ENCODE measurements at regions not wholly inside any gene's neighbourhood (a gene's known extent, or its start where the extent isn't known, plus 50 kb on each side); places are given as distances from the start of the nearest gene placed in this dataset.

DNA sequence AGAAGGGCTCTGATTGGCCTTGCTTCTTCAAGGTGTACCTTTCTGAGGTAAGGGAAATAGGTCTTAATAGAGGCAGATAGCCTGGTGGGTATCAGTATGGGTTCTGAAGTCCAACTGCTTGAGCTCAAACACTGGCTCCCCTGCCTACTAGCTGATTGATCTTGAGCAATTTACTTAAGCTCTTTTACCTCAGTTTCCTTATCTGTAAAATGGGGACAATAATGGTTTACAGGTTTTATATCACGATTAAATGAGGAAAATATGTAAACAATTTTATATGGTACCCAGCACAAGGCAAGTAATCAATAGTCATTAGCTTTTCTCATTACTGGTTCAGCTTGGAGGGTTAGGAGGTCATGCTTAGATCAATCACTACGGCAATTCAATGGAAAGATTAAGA is 75.8 kb upstream of the VTCN1 start:
- no peak for TF ChIP-seq EZH2phosphoT487 (IDR thresholded peaks at IDR 0.05; ENCODE audit: borderline replicate concordance, low read depth, low read length)
- TF ChIP-seq, protein P1, sequence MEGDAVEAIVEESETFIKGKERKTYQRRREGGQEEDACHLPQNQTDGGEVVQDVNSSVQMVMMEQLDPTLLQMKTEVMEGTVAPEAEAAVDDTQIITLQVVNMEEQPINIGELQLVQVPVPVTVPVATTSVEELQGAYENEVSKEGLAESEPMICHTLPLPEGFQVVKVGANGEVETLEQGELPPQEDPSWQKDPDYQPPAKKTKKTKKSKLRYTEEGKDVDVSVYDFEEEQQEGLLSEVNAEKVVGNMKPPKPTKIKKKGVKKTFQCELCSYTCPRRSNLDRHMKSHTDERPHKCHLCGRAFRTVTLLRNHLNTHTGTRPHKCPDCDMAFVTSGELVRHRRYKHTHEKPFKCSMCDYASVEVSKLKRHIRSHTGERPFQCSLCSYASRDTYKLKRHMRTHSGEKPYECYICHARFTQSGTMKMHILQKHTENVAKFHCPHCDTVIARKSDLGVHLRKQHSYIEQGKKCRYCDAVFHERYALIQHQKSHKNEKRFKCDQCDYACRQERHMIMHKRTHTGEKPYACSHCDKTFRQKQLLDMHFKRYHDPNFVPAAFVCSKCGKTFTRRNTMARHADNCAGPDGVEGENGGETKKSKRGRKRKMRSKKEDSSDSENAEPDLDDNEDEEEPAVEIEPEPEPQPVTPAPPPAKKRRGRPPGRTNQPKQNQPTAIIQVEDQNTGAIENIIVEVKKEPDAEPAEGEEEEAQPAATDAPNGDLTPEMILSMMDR (conservative IDR thresholded peaks at IDR 0.05; ENCODE audit: low read length) = no peak
- intact Hi-C loops (cut with micrococcal nuclease; ENCODE audit: unreplicated experiment) = no loop called here
- Histone ChIP-seq H3K36me3 (ENCODE audit: insufficient read depth, low read length) (no peaks in the 10 kb centered on the region), H2AFZ (ENCODE audit: low read length) (no peak overlapping the region), H3K4me2 (ENCODE audit: low read length) (no peak overlapping the region), H4K20me1 (ENCODE audit: insufficient read depth, low read length) (no peaks in the 10 kb centered on the region), H3K9me3 (ENCODE audit: low read length) (no peaks in the 10 kb centered on the region), H3K79me2 (ENCODE audit: insufficient read depth, low read depth, low read length) (no peaks in the 10 kb centered on the region), H3K9me2 (ENCODE audit: insufficient read depth, low read length) (no peaks in the 10 kb centered on the region), H3K4me3 (ENCODE audit: low read depth, low read length, poor library complexity, severe bottlenecking) (no peak overlapping the region), H3K27ac (ENCODE audit: low read depth, low read length, poor library complexity, severe bottlenecking) (no peak overlapping the region), H3K4me1 (ENCODE audit: insufficient read depth, low read length, poor library complexity, severe bottlenecking) (no peaks in the 10 kb centered on the region)
- no TSS peak for BruUV-seq (replicated peaks)
- DNase-seq (ENCODE audit: low spot score) = no peak
- CTCF ChIA-PET (ENCODE audit: unreplicated experiment) = no interaction called here
- POLR2A ChIA-PET = interaction anchor here (0.5 to 0.9 kb wide), 2 partner anchors 22 to 33 kb away, joined by 3 read pairs; no protein-coding TSS in a partner anchor

DNA sequence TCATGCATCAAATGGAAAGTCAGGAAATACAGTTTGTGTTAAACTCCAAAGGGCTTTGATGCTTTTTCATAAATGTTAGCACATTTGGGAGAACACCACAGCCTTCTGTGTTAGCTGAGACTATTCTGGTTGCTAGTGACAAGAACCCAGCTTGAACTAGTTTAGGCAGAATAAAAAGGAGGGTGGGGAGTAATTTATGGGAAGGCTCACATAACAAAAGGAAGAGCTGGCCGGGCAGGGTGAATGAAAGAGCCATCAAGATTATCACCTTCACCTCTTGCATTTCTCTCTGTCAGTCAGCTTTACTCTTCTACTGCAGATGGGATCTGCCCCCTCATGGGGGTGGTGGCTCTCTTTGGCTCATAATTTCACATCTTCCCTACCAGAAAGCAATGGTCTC is 75.4 kb upstream of the VTCN1 start:
- no peak overlapping the region for H3K4me3 ChIP-seq (ENCODE audit: low read depth, low read length, poor library complexity, severe bottlenecking)
- BruUV-seq (replicated peaks) = no TSS peak
- no peak for DNase-seq (ENCODE audit: low spot score)
- no peaks in the 10 kb centered on the region for H3K4me1 ChIP-seq (ENCODE audit: insufficient read depth, low read length, poor library complexity, severe bottlenecking)
- CTCF ChIA-PET (ENCODE audit: unreplicated experiment) = no interaction called here
- no peak overlapping the region for H2AFZ ChIP-seq (ENCODE audit: low read length)
- H4K20me1 ChIP-seq (ENCODE audit: insufficient read depth, low read length) = no peaks in the 10 kb centered on the region
- POLR2A ChIA-PET = interaction anchor here (0.5 to 0.9 kb wide), 2 partner anchors 22 to 33 kb away, joined by 3 read pairs; no protein-coding TSS in a partner anchor
- no peak overlapping the region for H3K4me2 ChIP-seq (ENCODE audit: low read length)
- no peaks in the 10 kb centered on the region for H3K36me3 ChIP-seq (ENCODE audit: insufficient read depth, low read length)
- no peaks in the 10 kb centered on the region for H3K79me2 ChIP-seq (ENCODE audit: insufficient read depth, low read depth, low read length)
- TF ChIP-seq, protein P1 (conservative IDR thresholded peaks at IDR 0.05; ENCODE audit: low read length) = no peak
- TF ChIP-seq EZH2phosphoT487 (IDR thresholded peaks at IDR 0.05; ENCODE audit: borderline replicate concordance, low read depth, low read length) = no peak
- no peaks in the 10 kb centered on the region for H3K9me2 ChIP-seq (ENCODE audit: insufficient read depth, low read length)
- intact Hi-C loops (cut with micrococcal nuclease; ENCODE audit: unreplicated experiment) = no loop called here
- no peaks in the 10 kb centered on the region for H3K9me3 ChIP-seq (ENCODE audit: low read length)
- no peak overlapping the region for H3K27ac ChIP-seq (ENCODE audit: low read depth, low read length, poor library complexity, severe bottlenecking)

DNA sequence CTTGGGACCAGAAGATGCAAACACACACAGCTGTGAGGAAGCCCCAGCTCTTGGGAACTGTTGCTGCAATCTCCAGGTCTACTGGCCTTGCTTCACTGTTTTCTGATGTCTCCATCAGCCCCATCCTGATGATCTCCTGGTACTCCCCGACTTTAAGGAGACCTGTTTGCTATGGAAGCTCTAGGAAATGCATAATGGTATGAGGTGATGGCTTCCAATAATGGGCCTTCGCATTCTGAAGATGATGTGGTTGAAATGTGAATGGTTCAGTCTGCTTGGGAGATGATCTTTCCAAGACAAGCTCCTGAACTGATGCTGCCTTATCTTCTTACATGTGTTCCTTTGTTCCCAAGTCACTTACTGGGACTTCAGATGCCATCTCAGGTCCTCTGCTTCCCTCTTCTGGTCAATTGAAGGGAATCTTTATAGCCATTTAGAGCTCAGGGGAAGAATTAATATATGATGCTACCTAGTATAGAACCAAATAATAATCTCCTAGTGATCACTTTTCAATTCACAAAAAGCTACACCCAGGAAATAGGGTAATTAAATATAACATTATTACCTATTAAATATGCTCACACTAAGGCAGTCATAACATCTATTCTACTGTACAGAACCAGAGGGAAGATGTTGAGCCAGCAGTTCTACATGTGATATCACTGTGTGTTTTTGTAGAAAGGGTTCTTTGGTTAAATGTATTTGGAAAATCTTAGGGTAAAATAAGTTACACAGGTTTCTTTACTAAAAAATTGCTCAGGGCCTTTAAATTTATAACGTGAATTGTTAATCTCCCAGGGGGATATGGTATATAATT is 73.9 kb upstream of the VTCN1 start:
- no peak overlapping the region for H3K4me2 ChIP-seq (ENCODE audit: low read length)
- H3K36me3 ChIP-seq (ENCODE audit: insufficient read depth, low read length) = no peaks in the 10 kb centered on the region
- H3K4me1 ChIP-seq (ENCODE audit: insufficient read depth, low read length, poor library complexity, severe bottlenecking) = no peaks in the 10 kb centered on the region
- no peak overlapping the region for H2AFZ ChIP-seq (ENCODE audit: low read length)
- H3K9me2 ChIP-seq (ENCODE audit: insufficient read depth, low read length) = no peaks in the 10 kb centered on the region
- ChIA-PET CTCF (ENCODE audit: unreplicated experiment) (no interaction called here), POLR2A (no interaction called here)
- intact Hi-C loops (cut with micrococcal nuclease; ENCODE audit: unreplicated experiment) = no loop called here
- no peak overlapping the region for H3K27ac ChIP-seq (ENCODE audit: low read depth, low read length, poor library complexity, severe bottlenecking)
- peak; percentile 20 for DNase-seq (ENCODE audit: low spot score)
- H3K4me3 ChIP-seq (ENCODE audit: low read depth, low read length, poor library complexity, severe bottlenecking) = no peak overlapping the region
- BruUV-seq (replicated peaks) = no TSS peak
- TF ChIP-seq EZH2phosphoT487 (IDR thresholded peaks at IDR 0.05; ENCODE audit: borderline replicate concordance, low read depth, low read length) = no peak
- TF ChIP-seq, protein P1 (conservative IDR thresholded peaks at IDR 0.05; ENCODE audit: low read length) = peak; percentile 63
- H4K20me1 ChIP-seq (ENCODE audit: insufficient read depth, low read length) = no peaks in the 10 kb centered on the region
- no peaks in the 10 kb centered on the region for H3K9me3 ChIP-seq (ENCODE audit: low read length)
- no peaks in the 10 kb centered on the region for H3K79me2 ChIP-seq (ENCODE audit: insufficient read depth, low read depth, low read length)
